ENCODE measurements at regions not wholly inside any gene's neighbourhood (a gene's known extent, or its start where the extent isn't known, plus 50 kb on each side); places are given as distances from the start of the nearest gene placed in this dataset.

- no peaks in the 10 kb centered on the region for H3K9me3 ChIP-seq (replicated peaks in 1 of 3)
- no peaks in the 10 kb centered on the region for H3K36me3 ChIP-seq (replicated peaks in 1 of 2)
- H3K4me3 ChIP-seq = no peak overlapping the region
- H3K27me3 ChIP-seq = peaks cover 3% of the 10 kb centered on the region
- no peak for DNase-seq
- TF ChIP-seq POLR2A (IDR thresholded peaks at IDR 0.05) (no peak), CTCF (IDR thresholded peaks at IDR 0.05) (no peak)
- intact Hi-C loops (cut with DNase I) = no loop called here
- H3K27ac ChIP-seq = peak overlapping the region in 1 of 5 donors; percentile 69
- no peaks in the 10 kb centered on the region for H3K4me1 ChIP-seq (replicated peaks in 1 of 2)
These were observed 82.6 kb upstream of the CCL2 start for GRCh38 chr17:34172390-34172918.

- DNase-seq = no peak
- H3K27me3 ChIP-seq = peaks cover 3% of the 10 kb centered on the region
- H3K36me3 ChIP-seq (replicated peaks in 1 of 2) = no peaks in the 10 kb centered on the region
- H3K9me3 ChIP-seq (replicated peaks in 1 of 3) = no peaks in the 10 kb centered on the region
- H3K4me3 ChIP-seq = no peak overlapping the region
- TF ChIP-seq CTCF (IDR thresholded peaks at IDR 0.05) (no peak), POLR2A (IDR thresholded peaks at IDR 0.05) (no peak)
- peak overlapping the region in 1 of 5 donors; percentile 69 for H3K27ac ChIP-seq
- intact Hi-C loops (cut with DNase I) = no loop called here
- 30 to 44% (median 39%) methylated on average over 4 of the region's 4 CpGs for WGBS, 4 donors
- H3K4me1 ChIP-seq (replicated peaks in 1 of 2) = peaks cover 0 to 2% of the 10 kb centered on the region in 2 donors
These were observed 81.8 kb upstream of the CCL2 start for GRCh38 chr17:34173241-34173640.

GRCh38 chr17:34174496-34174895 is 80.6 kb upstream of the CCL2 start:
- WGBS, 4 donors = 62 to 71% (median 68%) methylated on average over 1 of the region's 1 CpG
- Histone ChIP-seq H3K27me3 (peaks cover 3% of the 10 kb centered on the region), H3K36me3 (replicated peaks in 1 of 2) (no peaks in the 10 kb centered on the region), H3K27ac (no peak overlapping the region), H3K9me3 (replicated peaks in 1 of 3) (no peaks in the 10 kb centered on the region), H3K4me1 (replicated peaks in 1 of 2) (peaks cover 0 to 6% of the 10 kb centered on the region in 2 donors), H3K4me3 (no peak overlapping the region)
- intact Hi-C loops (cut with DNase I) = no loop called here
- DNase-seq = no peak
- TF ChIP-seq POLR2A (IDR thresholded peaks at IDR 0.05) = no peak

GRCh38 chr17:34176440-34176839 is 78.6 kb upstream of the CCL2 start:
- Histone ChIP-seq H3K4me1 (replicated peaks in 1 of 2) (peaks cover 0 to 6% of the 10 kb centered on the region in 2 donors), H3K27me3 (no peaks in the 10 kb centered on the region), H3K36me3 (replicated peaks in 1 of 2) (no peaks in the 10 kb centered on the region), H3K9me3 (replicated peaks in 1 of 3) (no peaks in the 10 kb centered on the region), H3K4me3 (no peak overlapping the region), H3K27ac (no peak overlapping the region)
- intact Hi-C loops (cut with DNase I) = no loop called here
- 77 to 96% (median 89%) methylated on average over 2 of the region's 2 CpGs for WGBS, 4 donors
- no peak for DNase-seq
- TF ChIP-seq CTCF (IDR thresholded peaks at IDR 0.05) (no peak), POLR2A (IDR thresholded peaks at IDR 0.05) (no peak)

- no peaks in the 10 kb centered on the region for H3K9me3 ChIP-seq (replicated peaks in 1 of 3)
- peak overlapping the region in 2 of 5 donors; percentile 38 to 66 for H3K27ac ChIP-seq
- DNase-seq = no peak
- TF ChIP-seq POLR2A (IDR thresholded peaks at IDR 0.05) = no peak
- TF ChIP-seq CTCF (IDR thresholded peaks at IDR 0.05) = no peak
- H3K27me3 ChIP-seq = no peaks in the 10 kb centered on the region
- no peaks in the 10 kb centered on the region for H3K36me3 ChIP-seq (replicated peaks in 1 of 2)
- WGBS, 4 donors = 0 to 2% (median 1%) methylated on average over 1 of the region's 1 CpG
- no peak overlapping the region for H3K4me3 ChIP-seq
- intact Hi-C loops (cut with DNase I) = no loop called here
- H3K4me1 ChIP-seq (replicated peaks in 1 of 2) = peaks cover 0 to 6% of the 10 kb centered on the region in 2 donors
These were observed 77.4 kb upstream of the CCL2 start for GRCh38 chr17:34177642-34178041.
